H1 (cell line): ENCODE measurements at regions not wholly inside any gene's neighbourhood (a gene's known extent, or its start where the extent isn't known, plus 50 kb on each side); places are given as distances from the start of the nearest gene placed in this dataset.

Source experiments
- CTCF ChIA-PET: fragments of 300-600 bp; sonication (Branson Sonifier 250); formaldehyde crosslinking; loops from one replicate; lab custom pipeline; 2021; ENCODE audit not compliant: partially characterized antibody; lab: Charles Lee
- POLR2A ChIA-PET: fragments of 300-600 bp; sonication (Branson Sonifier 250); formaldehyde crosslinking; loops from one replicate; lab custom pipeline; 2021; ENCODE audit warnings: inconsistent platforms; ENCODE audit not compliant: partially characterized antibody; lab: Charles Lee
- DNase-seq, 2 experiments: peaks; one replicate each; pipeline versions ENCODE4 v3.0.0 to v3.0.0-alpha.2; 2010 to 2022; ENCODE audit warnings: low spot score in 2 of 2, low read depth in 1 of 2, mixed read lengths in 1 of 2
- FAIRE-seq: peaks from 2 replicates; lab custom pipeline; 2011; peaks lifted over from hg19 to GRCh38; lab: Jason Lieb, UNC
- H2AFZ ChIP-seq: 2 replicates; pipeline ENCODE4 v1.8.1; 2012; ENCODE audit warnings: low read length, inconsistent platforms
- H2AK5ac ChIP-seq: 2 replicates; pipeline ENCODE4 v1.6.1; 2013; ENCODE audit warnings: low read depth, low read length
- H2BK120ac ChIP-seq: replicated peaks from 2 replicates; pipeline ENCODE3; 2013; ENCODE audit warnings: low read depth, low read length, inconsistent platforms
- H2BK12ac ChIP-seq: 2 replicates; pipeline ENCODE4 v1.6.1; 2013; ENCODE audit warnings: low read depth, low read length
- H2BK15ac ChIP-seq: 2 replicates; pipeline ENCODE4 v1.6.1; 2013; ENCODE audit warnings: low read length
- H2BK20ac ChIP-seq: 2 replicates; pipeline ENCODE4 v1.6.1; 2013; ENCODE audit warnings: low read length
- H2BK5ac ChIP-seq: 2 replicates; pipeline ENCODE4 v1.6.1; 2013; ENCODE audit warnings: low read depth, low read length
- H3K14ac ChIP-seq: 2 replicates; pipeline ENCODE4 v1.6.1; 2013; ENCODE audit warnings: inconsistent platforms; ENCODE audit not compliant: insufficient read length
- H3K18ac ChIP-seq: 2 replicates; pipeline ENCODE4 v1.6.1; 2013; ENCODE audit warnings: low read length; ENCODE audit errors: extremely low read depth
- H3K23ac ChIP-seq: 2 replicates; pipeline ENCODE4 v1.6.1; 2013; ENCODE audit warnings: inconsistent platforms; ENCODE audit not compliant: insufficient read length
- H3K23me2 ChIP-seq: 2 replicates; pipeline ENCODE4 v1.6.1; 2013; ENCODE audit warnings: low read depth, low read length
- H3K27ac ChIP-seq: 2 replicates; pipeline ENCODE4 v1.6.1; 2011; ENCODE audit warnings: low read depth, low read length, inconsistent platforms
- H3K27me3 ChIP-seq, 4 experiments: replicated peaks in 1 of 4; 1 replicate in 1 of 4; 2 replicates in 3 of 4; pipeline versions ENCODE4 v1.6.1 to v1.8.1; 2011 to 2013; ENCODE audit warnings: low read length in 3 of 4, mild to moderate bottlenecking in 3 of 4, inconsistent platforms in 2 of 4, mixed read lengths in 2 of 4, moderate library complexity in 1 of 4; ENCODE audit not compliant: control insufficient read depth in 3 of 4, insufficient read depth in 3 of 4; ENCODE audit errors: extremely low read depth in 1 of 4
- H3K36me3 ChIP-seq, 4 experiments: 2 replicates each; pipeline versions ENCODE4 v1.6.1 to v1.8.1; 2011 to 2013; ENCODE audit warnings: mild to moderate bottlenecking in 4 of 4, low read length in 3 of 4, moderate library complexity in 2 of 4, control low read depth in 1 of 4, inconsistent platforms in 1 of 4; ENCODE audit not compliant: insufficient read depth in 4 of 4, control insufficient read depth in 2 of 4
- H3K4ac ChIP-seq: replicated peaks from 2 replicates; pipeline ENCODE3; 2013; ENCODE audit warnings: low read length, low read depth, mixed read lengths, inconsistent platforms; ENCODE audit not compliant: insufficient read length
- H3K4me1 ChIP-seq, 4 experiments: replicated peaks in 1 of 4; 1 replicate in 1 of 4; 2 replicates in 3 of 4; pipeline versions ENCODE4 v1.6.1 to v1.8.1; 2011 to 2013; ENCODE audit warnings: low read length in 3 of 4, inconsistent platforms in 2 of 4, mixed read lengths in 1 of 4; ENCODE audit not compliant: insufficient read depth in 4 of 4, control insufficient read depth in 3 of 4
- H3K4me2 ChIP-seq, 2 experiments: 2 replicates each; pipeline versions ENCODE4 v1.6.1 to v1.8.1; 2011 to 2013; ENCODE audit warnings: low read depth in 2 of 2, low read length in 2 of 2, control low read depth in 1 of 2, inconsistent platforms in 1 of 2, mild to moderate bottlenecking in 1 of 2; ENCODE audit not compliant: insufficient read depth in 1 of 2
- H3K4me3 ChIP-seq, 4 experiments: fragments of 200-600, 300-600 bp in 1 of 4; sonication (generic), shearing (Covaris generic), sonication (Bioruptor Twin) in 1 of 4; 2 replicates each; pipeline versions ENCODE4 v1.5.1 to v1.8.1; 2011 to 2016; ENCODE audit warnings: low read length in 4 of 4, low read depth in 3 of 4, control low read depth in 2 of 4, inconsistent platforms in 2 of 4, mild to moderate bottlenecking in 2 of 4, mixed read lengths in 1 of 4, moderate library complexity in 1 of 4; ENCODE audit not compliant: insufficient read depth in 2 of 4; ENCODE audit errors: extremely low read depth in 1 of 4
- H3K56ac ChIP-seq: replicated peaks from 2 replicates; pipeline ENCODE3; 2013; ENCODE audit warnings: low read depth, mild to moderate bottlenecking, mixed read lengths, low read length, inconsistent platforms; ENCODE audit not compliant: insufficient read length
- H3K79me1 ChIP-seq: 2 replicates; pipeline ENCODE4 v1.6.1; 2013; ENCODE audit warnings: low read depth, low read length, control low read depth
- H3K79me2 ChIP-seq, 2 experiments: 2 replicates each; pipeline versions ENCODE4 v1.6.1 to v1.8.1; 2012 to 2013; ENCODE audit warnings: low read length in 2 of 2, mild to moderate bottlenecking in 2 of 2, inconsistent platforms in 1 of 2; ENCODE audit not compliant: insufficient read depth in 2 of 2, control insufficient read depth in 1 of 2
- H3K9ac ChIP-seq, 4 experiments: replicated peaks in 1 of 4; 1 replicate in 1 of 4; 2 replicates in 3 of 4; pipeline versions ENCODE4 v1.6.1 to v1.8.1; 2011 to 2013; ENCODE audit warnings: low read depth in 3 of 4, low read length in 3 of 4, control low read depth in 2 of 4, mild to moderate bottlenecking in 2 of 4, moderate library complexity in 2 of 4, inconsistent platforms in 1 of 4; ENCODE audit errors: extremely low read depth in 1 of 4
- H3K9me3 ChIP-seq, 2 experiments: 2 replicates each; pipeline versions ENCODE4 v1.6.1 to v1.8.1; 2012 to 2013; ENCODE audit warnings: mild to moderate bottlenecking in 2 of 2, moderate library complexity in 2 of 2, control low read depth in 1 of 2, inconsistent platforms in 1 of 2, low read depth in 1 of 2, low read length in 1 of 2, mixed read lengths in 1 of 2; ENCODE audit not compliant: insufficient read depth in 2 of 2
- H4K20me1 ChIP-seq, 2 experiments: replicated peaks in 1 of 2; 2 replicates each; pipeline versions ENCODE3 to v1.8.1; 2011 to 2013; ENCODE audit warnings: inconsistent platforms in 2 of 2, low read length in 2 of 2, mild to moderate bottlenecking in 1 of 2; ENCODE audit not compliant: insufficient read depth in 2 of 2, control insufficient read depth in 1 of 2
- H4K5ac ChIP-seq: 2 replicates; pipeline ENCODE4 v1.6.1; 2013; ENCODE audit warnings: low read length, low read depth, mixed read lengths, inconsistent platforms; ENCODE audit not compliant: insufficient read length
- H4K8ac ChIP-seq: 2 replicates; pipeline ENCODE4 v1.8.0; 2013; ENCODE audit warnings: mild to moderate bottlenecking, moderate library complexity, low read length, inconsistent platforms; ENCODE audit not compliant: insufficient read depth; ENCODE audit errors: extremely low read depth
- H4K91ac ChIP-seq: replicated peaks from 2 replicates; pipeline ENCODE3; 2013; ENCODE audit warnings: low read length, mixed read lengths, inconsistent platforms; ENCODE audit not compliant: insufficient read length
- JUND ChIP-seq: IDR thresholded peaks from 2 replicates; pipeline ENCODE4 v1.6.1; 2011; ENCODE audit warnings: mild to moderate bottlenecking, improper control_type of control experiment, low read length
- RXRA ChIP-seq: IDR thresholded peaks from 2 replicates; pipeline ENCODE4 v1.6.1; 2011; ENCODE audit warnings: low read depth, mild to moderate bottlenecking, low read length, moderate library complexity; ENCODE audit not compliant: insufficient read depth
- WGBS, 2 experiments: shearing (Covaris generic) in 1 of 2; methylation state at CpG; one replicate each; pipeline versions ENCODE4 v1.1.6 to v1.1.7; 2013 to 2015; ENCODE audit warnings: low lambda C conversion rate in 2 of 2, mixed read lengths in 2 of 2, inconsistent platforms in 1 of 2, low coverage in 1 of 2, missing lambda C conversion rate in 1 of 2; ENCODE audit not compliant: insufficient replicate concordance in 2 of 2, insufficient coverage in 1 of 2, insufficient read length in 1 of 2; ENCODE audit errors: extremely low coverage in 1 of 2, missing lambda C conversion rate in 1 of 2; 5-methylcytosine and 5-hydroxymethylcytosine counted together

GRCh38 chr3:1515882-1516281 is 423.1 kb downstream of the CNTN6 start:
- WGBS, 2 experiments, result 93% methylated on average over 4 of the region's 4 CpGs; no CpG with 5 or more reads in 1 of the 2 experiments
- H4K5ac ChIP-seq, result no peak overlapping the region
- H2BK20ac ChIP-seq, result no peak overlapping the region; the same call in 1 of the 2 replicates
- no peak overlapping the region for H3K56ac ChIP-seq
- no peak overlapping the region for H2BK5ac ChIP-seq
- no peak overlapping the region for H3K14ac ChIP-seq
- no peaks in the 10 kb centered on the region for H3K36me3 ChIP-seq
- CTCF ChIA-PET, result interaction anchor here (0.7 to 1.0 kb wide), 3 partner anchors 11 to 825 kb away, joined by 3 read pairs; no protein-coding TSS in a partner anchor
- no peak overlapping the region for H2AK5ac ChIP-seq
- H4K8ac ChIP-seq, result no peak overlapping the region
- POLR2A ChIA-PET, result no interaction called here
- no peak overlapping the region for H3K4me3 ChIP-seq
- H3K9me3 ChIP-seq, result no peaks in the 10 kb centered on the region
- DNase-seq (no peak), FAIRE-seq (no peak)
- H3K23ac ChIP-seq, result no peak overlapping the region
- no peak overlapping the region for H3K4me2 ChIP-seq
- H4K91ac ChIP-seq, result no peak overlapping the region
- no peaks in the 10 kb centered on the region for H3K79me2 ChIP-seq
- H3K79me1 ChIP-seq, result no peaks in the 10 kb centered on the region
- H3K9ac ChIP-seq, result no peak overlapping the region
- H3K27ac ChIP-seq, result no peak overlapping the region
- H3K23me2 ChIP-seq, result no peaks in the 10 kb centered on the region
- peaks cover 0 to 8% (median 4%) of the 10 kb centered on the region in 4 experiments; a peak in 3 of 7 replicates for H3K4me1 ChIP-seq
- no peak overlapping the region for H3K4ac ChIP-seq
- TF ChIP-seq JUND, result no peak
- TF ChIP-seq RXRA, result no peak
- H4K20me1 ChIP-seq, result no peaks in the 10 kb centered on the region
- peaks cover 0 to 1% (median 0%) of the 10 kb centered on the region in 4 experiments; a peak in 1 of 7 replicates for H3K27me3 ChIP-seq
- no peak overlapping the region for H2BK15ac ChIP-seq
- no peak overlapping the region for H2AFZ ChIP-seq
- H2BK120ac ChIP-seq, result no peak overlapping the region
- no peak overlapping the region for H2BK12ac ChIP-seq
- no peak overlapping the region for H3K18ac ChIP-seq
